Hematopoietic multipotent progenitor cell treated with erythropoietin and hydrocortisone succinate and interleukin-3 and kit ligand, for 4 days (in vitro differentiated cells): ENCODE measurements at regions not wholly inside any gene's neighbourhood (a gene's known extent, or its start where the extent isn't known, plus 50 kb on each side); places are given as distances from the start of the nearest gene placed in this dataset.

ENCODE experiments used
- DNase-seq: peaks from one replicate; pipeline ENCODE4 v3.0.0-alpha.2; 2015

GRCh38 chrX:110851780-110852179, 56.2 kb upstream of the CHRDL1 start:
- peak; percentile 15 for DNase-seq

- DNase-seq, result peak; percentile 70
Measured at GRCh38 chrX:110847334-110847733, 51.7 kb upstream of the CHRDL1 start.

GRCh38 chrX:110846071-110846470, 50.5 kb upstream of the CHRDL1 start:
- DNase-seq, result no peak
